Liver (tissue), 8 donors: ENCODE measurements at regions not wholly inside any gene's neighbourhood (a gene's known extent, or its start where the extent isn't known, plus 50 kb on each side); places are given as distances from the start of the nearest gene placed in this dataset.
"Not testable (repeated sequence)": the region's sequence is repeated elsewhere in the genome, so short reads cannot be mapped to it uniquely, and the experiment has no call there.

Experiments used
- DNase-seq: peaks from one replicate; pipeline ENCODE4 v3.0.0-alpha.2; 2017; ENCODE audit warnings: low spot score
- H3K27ac ChIP-seq, 2 donors: one replicate each; pipeline ENCODE4 v1.7.0; 2013; ENCODE audit warnings: inconsistent platforms in 2 of 2, low read length in 2 of 2, control low read depth in 1 of 2, low read depth in 1 of 2, mild to moderate bottlenecking in 1 of 2
- H3K27me3 ChIP-seq, 4 donors: one replicate each; pipeline versions ENCODE4 v1.6.1 to v1.7.0; 2013; ENCODE audit warnings: low read length in 3 of 4, inconsistent platforms in 1 of 4, mild to moderate bottlenecking in 1 of 4, moderate library complexity in 1 of 4; ENCODE audit not compliant: control insufficient read depth in 4 of 4, insufficient read depth in 4 of 4
- H3K36me3 ChIP-seq, 4 donors: one replicate each; pipeline versions ENCODE4 v1.6.1 to v1.7.0; 2013; ENCODE audit warnings: low read length in 3 of 4, mild to moderate bottlenecking in 3 of 4, low read depth in 1 of 4, moderate library complexity in 1 of 4; ENCODE audit not compliant: control insufficient read depth in 4 of 4, insufficient read depth in 3 of 4
- H3K4me1 ChIP-seq, 4 donors: one replicate each; pipeline versions ENCODE4 v1.6.1 to v1.7.0; 2013; ENCODE audit warnings: low read length in 3 of 4, mild to moderate bottlenecking in 3 of 4, moderate library complexity in 1 of 4; ENCODE audit not compliant: control insufficient read depth in 4 of 4, insufficient read depth in 4 of 4
- H3K4me3 ChIP-seq, 3 donors: one replicate each; pipeline versions ENCODE4 v1.6.1 to v1.7.0; 2013; ENCODE audit warnings: low read length in 3 of 3, control low read depth in 1 of 3, low read depth in 1 of 3, mild to moderate bottlenecking in 1 of 3
- H3K9ac ChIP-seq, 2 donors: one replicate each; pipeline ENCODE4 v1.7.0; 2013; ENCODE audit warnings: low read length in 2 of 2, mild to moderate bottlenecking in 2 of 2, moderate library complexity in 2 of 2, control low read depth in 1 of 2, low read depth in 1 of 2
- H3K9me3 ChIP-seq, 4 donors: one replicate each; pipeline versions ENCODE4 v1.6.1 to v1.7.0; 2013; ENCODE audit warnings: low read length in 3 of 4; ENCODE audit not compliant: control insufficient read depth in 4 of 4
- ATF3 ChIP-seq: IDR thresholded peaks from 2 replicates; pipeline ENCODE4 v1.6.1; 2016; ENCODE audit warnings: antibody characterized with exemption
- CTCF ChIP-seq: fragments of 150-350 bp; IDR thresholded peaks from 2 replicates; pipeline ENCODE4 v1.5.1; 2017; ENCODE audit warnings: improper control_type of control experiment, low read depth, low read length; ENCODE audit not compliant: missing input control
- EGR1 ChIP-seq, 2 donors: IDR thresholded peaks; 2 replicates each; pipeline ENCODE4 v1.6.1; 2016 to 2018; ENCODE audit warnings: antibody characterized with exemption in 2 of 2, low read depth in 2 of 2
- FOXA1 ChIP-seq: IDR thresholded peaks from 2 replicates; pipeline ENCODE4 v1.6.1; 2016; ENCODE audit warnings: antibody characterized with exemption
- FOXA2 ChIP-seq: IDR thresholded peaks from 2 replicates; pipeline ENCODE4 v1.6.1; 2016; ENCODE audit warnings: antibody characterized with exemption
- GABPA ChIP-seq, 2 donors: IDR thresholded peaks in 1 of 2; conservative IDR thresholded peaks in 1 of 2; 2 replicates each; pipeline ENCODE4 v1.6.1; 2016; ENCODE audit warnings: antibody characterized with exemption in 2 of 2, mild to moderate bottlenecking in 1 of 2, moderate library complexity in 1 of 2
- HNF4A ChIP-seq, 2 donors: conservative IDR thresholded peaks; 2 replicates each; pipeline ENCODE4 v1.6.1; 2016; ENCODE audit warnings: antibody characterized with exemption in 2 of 2, mild to moderate bottlenecking in 2 of 2
- HNF4G ChIP-seq: IDR thresholded peaks from 2 replicates; pipeline ENCODE4 v1.6.1; 2016; ENCODE audit warnings: antibody characterized with exemption
- JUND ChIP-seq, 2 donors: IDR thresholded peaks; 2 replicates each; pipeline ENCODE4 v1.6.1; 2016; ENCODE audit warnings: antibody characterized with exemption in 2 of 2
- MAX ChIP-seq: IDR thresholded peaks from 2 replicates; pipeline ENCODE4 v1.6.1; 2016; ENCODE audit warnings: antibody characterized with exemption
- NR2F2 ChIP-seq: IDR thresholded peaks from 2 replicates; pipeline ENCODE4 v1.6.1; 2016; ENCODE audit warnings: antibody characterized with exemption
- RAD21 ChIP-seq, 2 donors: IDR thresholded peaks; 2 replicates each; pipeline ENCODE4 v1.6.1; 2016; ENCODE audit warnings: antibody characterized with exemption in 2 of 2, mild to moderate bottlenecking in 2 of 2
- REST ChIP-seq: IDR thresholded peaks from 2 replicates; pipeline ENCODE4 v1.6.1; 2016; ENCODE audit warnings: antibody characterized with exemption, mild to moderate bottlenecking
- RXRA ChIP-seq, 2 donors: IDR thresholded peaks; 2 replicates each; pipeline ENCODE4 v1.6.1; 2017 to 2018; ENCODE audit warnings: antibody characterized with exemption in 2 of 2, mild to moderate bottlenecking in 1 of 2
- SP1 ChIP-seq: IDR thresholded peaks from 2 replicates; pipeline ENCODE4 v1.6.1; 2018; ENCODE audit warnings: antibody characterized with exemption, mild to moderate bottlenecking
- TAF1 ChIP-seq: conservative IDR thresholded peaks from 2 replicates; pipeline ENCODE4 v1.6.1; 2016; ENCODE audit warnings: antibody characterized with exemption, mild to moderate bottlenecking
- YY1 ChIP-seq: IDR thresholded peaks from 2 replicates; pipeline ENCODE4 v1.6.1; 2016; ENCODE audit warnings: antibody characterized with exemption, mild to moderate bottlenecking
- ZBTB33 ChIP-seq: IDR thresholded peaks from 2 replicates; pipeline ENCODE4 v1.6.1; 2016; ENCODE audit warnings: antibody characterized with exemption
- WGBS: extraction: QIAGEN DNeasy Blood & Tissue Kit; methylation state at CpG from one replicate; pipeline ENCODE4 v1.1.7; 2013; 5-methylcytosine and 5-hydroxymethylcytosine counted together
- donor health status: healthy.
- donor health status: healthy.
- donor health status: healthy.
- donor health status: healthy.
- donor health status: healthy.

- H3K27me3 ChIP-seq, DNase-seq, H3K9ac ChIP-seq, H3K27ac ChIP-seq, H3K4me3 ChIP-seq, H3K4me1 ChIP-seq, H3K9me3 ChIP-seq, H3K36me3 ChIP-seq: not testable (repeated sequence)
- WGBS = 75% methylated on average over 6 of the region's 6 CpGs
Measured at GRCh38 chr6:75031102-75031501, 174.8 kb downstream of the COL12A1 start.

GRCh38 chr6:75029333-75029732, 176.5 kb downstream of the COL12A1 start:
- Histone ChIP-seq H3K27ac (no peak overlapping the region), H3K27me3 (peaks cover 0 to 4% (median 0%) of the 10 kb centered on the region in 4 donors), H3K9ac (no peak overlapping the region), H3K4me1 (no peaks in the 10 kb centered on the region), H3K36me3 (no peaks in the 10 kb centered on the region), H3K4me3 (no peak overlapping the region), H3K9me3 (no peaks in the 10 kb centered on the region)
- 80% methylated on average over 5 of the region's 5 CpGs for WGBS
- no peak for TF ChIP-seq TAF1
- TF ChIP-seq YY1 = no peak
- TF ChIP-seq REST = no peak
- no peak for TF ChIP-seq RXRA (IDR thresholded peaks at IDR 0.05)
- no peak for TF ChIP-seq FOXA2
- no peak for TF ChIP-seq NR2F2
- TF ChIP-seq HNF4A (conservative IDR thresholded peaks at IDR 0.05) = no peak
- TF ChIP-seq CTCF = no peak
- TF ChIP-seq JUND (IDR thresholded peaks at IDR 0.05) = no peak
- no peak for TF ChIP-seq MAX
- no peak for TF ChIP-seq SP1
- TF ChIP-seq HNF4G = no peak
- no peak for TF ChIP-seq ZBTB33
- no peak for TF ChIP-seq EGR1 (IDR thresholded peaks at IDR 0.05; ENCODE audit: low read depth in 2 of 2)
- no peak for TF ChIP-seq ATF3
- no peak for TF ChIP-seq GABPA (IDR thresholded peaks at IDR 0.05 in 1 of 2, conservative IDR thresholded peaks at IDR 0.05 in 1 of 2)
- no peak for TF ChIP-seq RAD21 (IDR thresholded peaks at IDR 0.05)
- TF ChIP-seq FOXA1 = no peak
- DNase-seq = no peak
